ENCODE measurements at regions not wholly inside any gene's neighbourhood (a gene's known extent, or its start where the extent isn't known, plus 50 kb on each side); places are given as distances from the start of the nearest gene placed in this dataset.
"Not testable (repeated sequence)": the region's sequence is repeated elsewhere in the genome, so short reads cannot be mapped to it uniquely, and the experiment has no call there.

DNA sequence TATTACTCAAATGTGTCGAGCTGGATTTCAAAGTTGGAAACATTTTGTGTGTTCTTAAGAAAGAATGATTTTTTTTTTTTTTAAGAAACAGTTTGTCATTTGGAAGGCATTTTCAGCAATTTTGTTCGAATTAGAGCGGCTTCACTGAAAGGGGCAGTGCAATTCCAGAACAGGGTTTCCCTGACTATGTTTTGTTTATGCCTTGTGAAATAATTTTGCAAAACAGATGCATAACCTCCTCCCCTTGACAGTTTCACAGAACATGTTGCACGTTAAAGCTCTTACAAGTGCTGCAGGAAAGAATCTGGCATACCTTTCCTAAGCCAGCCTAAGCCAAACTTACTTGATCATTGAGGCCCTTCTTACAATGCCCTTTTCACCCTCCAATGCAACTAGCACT lies 216.0 kb upstream of the SSTR4 start:
- peak; percentile 80 for DNase-seq (ENCODE audit: low read depth)

DNA sequence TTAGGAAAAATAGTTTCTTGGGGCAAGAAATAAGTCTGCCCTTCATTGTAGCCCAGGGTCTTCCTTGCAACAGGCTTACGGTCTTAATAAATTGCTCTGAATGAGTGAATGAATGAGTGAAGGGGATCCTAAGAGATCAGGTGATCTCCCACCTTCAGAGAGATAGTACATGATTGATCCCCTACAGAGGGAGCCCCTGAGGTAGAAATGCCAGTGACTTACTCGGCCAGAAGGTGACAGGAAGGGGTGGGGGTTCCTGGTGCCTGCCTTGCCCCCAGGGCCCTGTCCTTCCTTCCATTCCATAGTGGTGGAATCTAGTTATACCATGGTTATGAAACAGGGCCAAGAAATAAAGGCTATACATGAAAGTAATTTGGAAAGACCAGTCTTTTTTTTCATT lies 215.3 kb upstream of the SSTR4 start:
- no peak for DNase-seq (ENCODE audit: low read depth)

DNA sequence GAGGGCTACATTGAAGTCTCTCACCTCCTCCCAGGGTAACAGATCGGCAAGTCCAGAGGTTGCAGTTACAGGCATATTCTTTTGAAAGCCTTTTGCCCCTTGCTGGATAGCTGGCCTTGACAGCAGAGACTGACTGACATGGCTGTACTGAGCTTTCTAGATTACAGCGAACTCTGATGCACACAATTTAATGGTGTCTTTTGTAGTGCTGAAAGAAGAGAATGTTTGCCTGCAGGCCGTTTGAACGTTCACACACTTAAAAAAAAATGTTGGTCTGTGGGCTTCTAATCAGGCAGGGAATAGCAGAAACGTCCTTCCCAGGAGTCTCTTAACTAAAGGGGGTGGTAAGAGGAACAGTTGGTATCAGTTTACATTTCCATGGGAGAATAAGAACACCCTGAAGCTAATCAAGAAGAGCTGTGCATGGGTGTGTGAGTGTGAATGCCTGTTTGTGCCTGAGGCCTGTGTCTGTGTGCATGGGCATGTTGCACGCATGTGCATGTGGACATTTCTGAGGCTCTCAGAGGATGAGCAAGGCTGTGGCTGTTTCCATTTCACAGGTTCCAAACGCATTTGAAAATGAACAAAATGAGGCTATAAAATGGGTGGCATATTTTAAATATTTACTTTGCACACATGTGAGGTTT lies 213.9 kb upstream of the SSTR4 start:
- DNase-seq (ENCODE audit: low read depth) = peak; percentile 16

DNA sequence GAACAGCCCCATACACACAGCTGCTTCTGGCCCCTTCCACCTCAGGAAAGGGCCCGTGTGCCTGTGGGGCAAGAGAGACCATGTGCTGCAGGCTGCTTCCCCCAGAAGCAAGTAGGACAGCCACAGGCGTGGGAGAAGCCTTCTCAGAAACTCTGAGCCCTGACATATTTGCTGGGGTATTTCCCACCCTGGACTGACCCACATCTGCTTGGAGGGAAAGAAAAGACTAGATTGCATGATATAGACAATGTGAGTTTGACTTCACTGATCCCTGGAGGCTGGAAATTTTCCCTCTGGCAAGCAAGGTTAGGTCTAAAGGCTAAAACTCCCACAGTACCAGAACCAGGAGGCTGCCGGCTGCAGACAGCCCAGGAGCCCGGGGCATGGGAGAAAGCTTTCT lies 213.3 kb upstream of the SSTR4 start:
- DNase-seq (ENCODE audit: low read depth) = no peak

DNA sequence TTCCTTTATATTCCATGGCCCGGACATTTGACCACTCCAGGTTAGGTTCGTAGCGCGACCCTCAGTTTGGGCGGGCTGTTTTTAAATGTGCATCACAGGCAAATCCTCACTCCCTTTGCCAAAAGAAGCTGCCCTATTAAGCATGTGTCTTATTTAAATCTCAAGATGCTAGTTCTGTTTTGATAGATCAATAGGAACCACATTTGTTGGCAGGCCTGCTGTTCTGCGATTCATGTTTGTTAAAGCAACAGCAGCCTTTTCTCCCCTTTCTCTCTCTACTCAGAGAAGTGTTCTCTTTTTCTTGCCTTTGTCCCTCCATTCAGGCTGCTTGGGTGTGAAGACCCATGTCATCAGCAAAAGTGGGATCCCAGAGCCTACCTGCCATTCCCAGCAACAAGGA lies 212.0 kb upstream of the SSTR4 start:
- no peak for DNase-seq (ENCODE audit: low read depth)

DNA sequence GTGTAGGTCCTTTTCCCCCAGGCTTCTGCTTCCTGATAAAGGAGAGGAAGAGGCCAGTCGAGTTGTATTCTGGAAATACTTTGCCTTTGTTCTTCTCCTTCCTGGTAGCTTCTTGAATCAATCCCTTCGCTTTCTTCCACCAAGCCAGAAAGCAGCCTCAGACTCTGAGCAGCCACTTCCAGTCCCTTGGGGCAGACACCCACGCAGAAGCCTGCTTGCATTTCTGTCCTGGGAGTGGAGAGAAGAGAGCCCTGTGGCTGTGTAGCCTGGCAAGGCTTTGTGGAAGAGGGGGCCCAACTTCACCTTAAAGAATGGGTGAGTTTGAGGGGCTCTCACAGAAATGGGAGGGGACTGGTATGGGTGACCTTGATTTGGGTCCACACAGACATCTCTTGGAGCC lies 211.0 kb upstream of the SSTR4 start:
- no peak for DNase-seq (ENCODE audit: low read depth)

DNA sequence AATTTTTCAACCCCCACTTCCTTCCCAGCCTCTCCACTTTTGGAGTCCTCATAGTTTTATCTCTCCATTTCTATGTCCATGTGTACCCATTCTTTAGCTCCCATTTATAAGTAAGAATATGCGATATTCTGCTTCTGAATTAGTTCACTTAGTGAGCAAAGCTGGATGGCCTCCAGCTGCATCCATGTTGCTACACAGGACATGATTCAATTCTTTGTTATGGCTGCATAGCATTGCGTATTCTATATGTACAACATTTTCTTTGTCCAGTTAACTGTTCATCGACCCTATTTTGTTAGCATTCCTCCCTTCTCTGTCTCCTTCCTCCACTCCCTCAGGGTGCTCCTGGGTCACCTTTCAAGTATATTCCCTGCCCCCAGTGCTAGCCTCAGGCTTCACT lies 210.0 kb upstream of the SSTR4 start:
- DNase-seq (ENCODE audit: low read depth) = peak; percentile 59

DNA sequence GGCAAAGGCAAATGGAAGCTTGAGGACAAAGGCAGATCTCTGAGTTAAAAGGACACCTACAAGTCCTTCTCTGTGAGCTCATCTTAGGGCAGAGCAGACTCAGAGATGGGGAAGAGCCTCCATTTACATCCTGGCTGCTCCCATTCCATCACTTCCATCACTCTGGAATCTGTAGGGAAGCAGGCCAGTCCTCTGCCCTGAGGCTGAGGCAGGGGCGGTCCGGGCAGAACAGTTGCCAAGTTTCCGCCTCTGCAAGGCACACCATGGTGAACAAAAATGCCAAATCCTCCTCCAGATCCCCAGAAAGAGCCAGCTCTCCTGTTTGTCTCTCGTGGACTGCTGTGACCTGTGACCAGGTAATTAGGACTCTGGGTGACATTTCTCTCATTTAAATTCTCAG lies 209.6 kb upstream of the SSTR4 start:
- DNase-seq (ENCODE audit: low read depth) = no peak

DNA sequence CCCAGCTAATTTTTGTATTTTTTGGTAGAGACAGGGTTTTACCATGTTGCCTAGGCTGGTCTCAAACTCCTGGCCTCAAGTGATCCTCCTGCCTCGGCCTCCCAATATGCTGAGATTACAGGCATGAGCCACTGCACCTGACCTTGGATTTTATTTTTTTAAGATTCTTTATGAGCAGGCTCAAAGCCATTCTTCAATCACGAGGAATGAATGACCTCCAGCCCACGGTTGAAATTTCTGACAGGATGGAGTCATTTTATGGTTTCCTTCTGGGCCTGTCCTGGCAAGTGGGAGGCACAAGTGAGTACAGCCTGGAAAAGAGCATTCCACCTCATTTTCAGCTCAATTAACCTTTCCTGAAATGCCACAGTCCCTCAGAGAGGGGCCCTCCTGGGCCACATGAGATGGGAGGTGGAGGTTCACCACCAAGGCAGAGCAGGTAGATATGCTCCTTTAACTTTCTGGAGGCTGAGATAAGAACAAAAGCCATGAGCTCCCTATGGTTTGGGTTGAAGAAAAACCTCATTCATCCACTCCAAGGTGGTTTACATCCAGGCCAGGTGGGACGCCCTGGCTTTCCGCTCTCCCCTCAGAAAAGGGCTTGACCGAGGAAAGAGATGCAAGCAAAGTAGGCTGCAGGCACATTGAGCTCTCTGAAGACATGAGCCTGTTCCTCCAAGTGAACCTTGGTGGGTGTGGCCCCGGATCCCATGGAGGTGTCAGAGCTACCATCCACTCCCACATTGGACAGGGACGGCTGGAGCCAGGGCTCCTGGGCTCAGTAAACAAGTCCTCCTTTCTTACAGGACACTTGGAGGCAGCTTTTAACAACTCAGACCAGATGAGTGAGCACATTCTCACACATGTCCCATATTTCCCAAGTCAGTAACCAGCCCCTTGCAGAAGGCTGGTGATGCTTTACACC lies 208.5 kb upstream of the SSTR4 start:
- DNase-seq (ENCODE audit: low read depth) = no peak

DNA sequence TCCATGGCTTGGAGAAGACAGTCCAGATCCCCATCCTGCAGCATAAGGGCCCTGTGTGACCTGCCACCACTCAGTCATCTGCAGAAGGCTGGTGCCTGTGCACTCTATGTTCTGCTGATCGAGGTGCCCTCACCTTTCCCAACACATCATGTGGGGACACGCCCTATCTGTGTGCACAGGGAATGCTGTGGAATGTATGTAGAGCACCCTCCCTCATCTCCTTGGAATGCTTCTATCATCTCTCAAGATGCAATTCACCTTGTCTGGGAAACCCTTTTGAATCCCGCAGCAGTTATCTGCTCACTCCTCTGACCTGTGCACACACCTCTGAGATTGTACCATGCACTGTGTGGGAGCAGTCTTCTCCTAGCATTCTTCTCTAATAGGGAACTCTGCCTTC lies 207.2 kb upstream of the SSTR4 start:
- DNase-seq (ENCODE audit: low read depth) = no peak

DNA sequence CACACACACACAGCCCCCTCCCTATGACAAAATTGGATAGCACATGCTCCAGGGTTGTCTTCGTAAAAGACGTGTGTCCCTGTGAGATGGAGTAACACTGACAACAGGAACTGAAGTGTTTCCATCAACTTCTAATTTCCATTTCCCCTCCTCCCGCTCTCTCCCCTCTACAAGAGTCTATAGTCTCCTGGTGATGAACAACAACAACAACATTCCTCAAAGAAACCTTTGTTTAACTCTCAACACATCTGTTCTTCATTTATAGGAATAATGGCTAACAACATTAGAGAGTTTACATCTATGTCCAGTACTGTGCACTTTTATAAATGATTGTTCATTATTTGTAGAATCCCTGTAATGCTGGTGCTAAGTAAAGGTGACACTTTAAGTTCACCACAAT lies 205.8 kb upstream of the SSTR4 start:
- no peak for DNase-seq (ENCODE audit: low read depth)

DNA sequence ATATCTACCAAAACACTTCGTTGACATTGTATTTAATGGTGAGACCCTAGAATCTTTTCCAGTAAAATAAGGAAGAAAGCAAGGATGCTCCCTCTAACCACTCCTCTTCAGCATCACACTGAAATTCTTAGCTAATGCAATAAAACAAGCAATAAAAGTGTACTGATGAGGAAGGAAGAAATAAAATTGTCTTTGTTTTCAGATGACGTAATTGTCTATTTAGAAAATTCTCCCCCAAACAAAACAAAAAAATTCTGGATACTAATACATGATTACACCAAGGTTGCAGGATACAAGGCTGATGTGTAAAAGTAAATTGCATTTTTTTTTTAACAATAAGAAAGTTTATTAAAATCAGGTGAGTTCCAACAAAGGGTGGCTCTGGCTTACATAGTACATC lies 205.0 kb upstream of the SSTR4 start:
- no peak for DNase-seq (ENCODE audit: low read depth)

DNA sequence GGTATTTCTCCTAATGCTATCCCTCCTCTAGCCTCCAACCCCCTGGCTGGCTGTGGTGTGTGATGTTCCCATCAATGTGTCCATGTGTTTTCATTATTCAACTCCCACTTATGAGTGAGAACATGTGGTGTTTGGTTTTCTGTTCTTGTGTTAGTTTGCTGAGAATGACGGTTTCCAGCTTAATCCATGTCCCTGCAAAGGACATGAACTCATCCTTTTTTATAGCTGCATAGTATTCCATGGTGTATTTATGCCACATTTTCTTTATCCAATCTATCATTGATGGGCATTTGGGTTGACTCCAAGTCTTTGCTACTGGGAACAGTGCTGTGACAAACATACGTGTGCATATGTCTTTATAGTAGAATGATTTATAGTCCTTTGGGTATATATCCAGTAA lies 204.4 kb upstream of the SSTR4 start:
- not testable (repeated sequence) for DNase-seq (ENCODE audit: low read depth)

DNA sequence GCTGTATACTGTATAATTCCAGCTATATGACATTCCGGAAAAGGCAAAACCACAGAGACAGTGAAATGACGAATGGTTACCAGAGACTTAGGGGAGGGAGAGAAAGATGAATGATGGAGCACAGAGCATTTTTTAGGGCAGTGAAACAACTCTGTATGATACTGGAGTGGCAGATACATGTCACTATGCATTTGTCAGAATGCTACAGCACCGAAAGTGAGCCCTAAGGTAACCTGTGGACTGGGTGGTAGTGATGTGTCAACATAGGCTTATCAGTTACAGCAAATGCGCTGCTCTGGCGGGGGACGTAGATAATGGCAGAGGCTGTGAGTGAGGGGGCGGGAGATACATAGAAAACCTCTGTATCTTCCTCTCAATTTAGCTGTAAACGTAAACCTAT lies 201.3 kb upstream of the SSTR4 start:
- peak; percentile 51 for DNase-seq (ENCODE audit: low read depth)

DNA sequence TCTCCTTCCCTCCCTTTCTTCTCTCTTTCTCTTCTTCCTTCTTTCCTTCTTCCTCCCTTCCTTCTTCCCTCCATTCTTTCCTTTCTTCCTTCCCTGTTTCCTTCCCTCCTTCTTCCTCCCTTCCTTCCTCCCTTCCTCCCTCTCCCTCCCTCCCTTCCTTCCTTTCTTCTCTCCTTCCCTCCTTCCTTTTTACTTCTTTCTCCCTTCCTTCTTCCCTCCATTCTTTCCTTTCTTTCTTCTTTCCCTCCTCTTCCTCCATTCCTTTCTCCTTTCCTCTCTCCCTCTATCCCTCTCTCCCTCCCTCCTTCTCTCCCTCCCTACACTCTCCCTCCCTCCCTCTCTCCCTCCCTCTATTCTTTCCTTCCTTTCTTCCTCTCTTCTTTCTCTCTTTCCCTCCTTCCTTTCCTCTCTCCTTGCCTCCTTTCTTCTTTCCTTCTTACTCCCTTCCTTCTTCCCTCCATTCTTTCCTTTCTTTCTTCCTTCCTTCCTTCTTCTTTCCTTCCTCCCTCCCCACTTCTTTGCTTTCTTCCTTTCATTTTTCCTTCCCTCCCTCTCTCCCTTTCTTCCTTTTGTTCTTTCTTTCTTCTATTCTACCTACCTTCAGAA lies 200.4 kb upstream of the SSTR4 start:
- no peak for DNase-seq (ENCODE audit: low read depth)

DNA sequence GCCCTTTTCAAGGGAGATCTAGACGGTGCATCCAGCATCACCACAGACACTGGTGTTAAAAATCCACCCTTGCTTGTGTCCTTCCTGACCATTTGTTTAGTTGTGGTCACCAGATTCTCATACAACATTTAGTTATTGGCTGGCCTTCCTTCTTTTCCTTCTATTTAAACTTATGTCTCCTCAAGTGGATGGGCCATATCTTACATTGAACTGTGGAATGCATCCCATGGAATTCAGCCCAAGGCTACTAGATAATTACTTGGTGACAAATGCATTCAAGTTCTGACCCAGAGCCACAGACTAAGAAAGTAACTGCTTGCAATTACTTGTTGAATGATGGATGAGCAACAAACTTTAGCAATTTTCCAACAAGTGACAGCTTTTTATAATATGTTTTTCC lies 198.9 kb upstream of the SSTR4 start:
- DNase-seq (ENCODE audit: low read depth) = peak; percentile 41

DNA sequence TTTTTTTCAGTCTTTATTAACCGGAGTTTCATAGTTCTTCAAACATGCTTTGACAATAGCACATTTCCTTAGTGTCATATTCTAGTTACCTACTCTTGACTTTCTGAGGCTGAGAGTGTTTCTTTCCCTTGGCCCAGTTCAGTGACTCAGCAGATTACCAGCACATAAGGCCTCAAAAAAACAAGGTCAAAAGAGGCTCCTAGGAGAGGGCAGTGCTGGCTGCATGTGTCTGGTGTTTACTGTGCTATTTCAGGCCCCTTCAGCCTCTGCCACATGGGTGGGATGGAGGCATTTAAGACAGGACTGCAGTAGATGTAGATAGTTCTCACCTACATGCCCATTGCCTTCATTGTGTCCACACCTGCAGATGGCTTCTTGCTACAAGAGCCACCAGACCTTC lies 198.2 kb upstream of the SSTR4 start:
- DNase-seq (ENCODE audit: low read depth) = peak; percentile 84

DNA sequence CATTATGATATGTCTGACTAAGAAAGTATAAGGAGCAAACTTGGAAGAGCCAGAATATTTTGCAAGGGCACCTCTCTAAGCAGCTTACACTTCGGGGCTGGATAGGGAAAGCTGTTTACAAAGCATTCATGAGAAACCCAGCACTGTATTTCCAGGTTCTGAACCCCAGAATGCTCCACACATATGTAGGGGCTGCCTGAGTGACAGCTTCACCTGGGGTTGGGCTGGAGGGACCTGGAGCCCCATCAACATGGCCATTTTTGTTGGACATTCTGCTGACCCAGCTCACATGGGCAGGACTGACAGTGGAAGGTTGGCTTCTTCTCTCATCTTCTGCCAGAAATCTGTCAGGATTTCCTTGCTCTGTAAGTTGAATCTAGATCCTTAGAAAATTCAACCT lies 197.1 kb upstream of the SSTR4 start:
- DNase-seq (ENCODE audit: low read depth) = no peak

DNA sequence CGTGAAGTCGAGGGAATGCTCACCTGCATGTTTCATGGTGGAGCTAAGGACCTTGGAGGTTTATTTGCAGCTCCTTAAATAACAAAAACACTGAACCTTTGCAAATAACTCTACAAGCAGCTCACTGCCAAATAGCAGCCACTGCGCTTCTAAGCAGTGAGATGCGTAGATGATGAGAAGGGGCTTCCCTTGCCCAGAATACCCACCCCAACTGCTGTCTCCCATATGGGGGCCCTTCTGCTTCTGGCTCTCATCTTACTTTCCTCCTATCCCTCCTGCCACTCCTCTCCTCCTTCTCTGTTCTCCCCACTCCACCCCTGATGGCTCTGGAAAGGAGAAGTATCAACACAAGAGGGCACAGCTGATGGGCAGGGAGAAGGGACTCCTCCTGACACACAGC lies 193.3 kb upstream of the SSTR4 start:
- DNase-seq (ENCODE audit: low read depth) = no peak

DNA sequence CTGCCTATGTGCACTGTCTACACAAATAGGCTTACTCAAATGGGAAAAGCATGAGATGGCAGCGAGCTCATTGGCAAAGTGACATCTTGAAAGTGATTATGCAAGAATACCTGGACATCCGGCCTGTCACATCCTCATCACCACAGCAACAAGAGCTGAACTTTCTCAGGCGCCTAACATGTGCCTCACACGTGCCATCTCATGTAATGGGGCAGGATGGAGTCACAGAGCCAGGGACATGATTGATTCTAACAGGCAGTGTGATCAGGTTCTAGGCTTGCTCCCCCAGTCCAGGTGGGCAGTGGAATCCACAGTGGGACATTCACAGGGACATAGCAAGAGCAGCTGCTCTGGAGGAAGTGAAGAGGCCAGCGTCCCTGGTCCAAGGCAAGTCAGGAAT lies 192.3 kb upstream of the SSTR4 start:
- no peak for DNase-seq (ENCODE audit: low read depth)

DNA sequence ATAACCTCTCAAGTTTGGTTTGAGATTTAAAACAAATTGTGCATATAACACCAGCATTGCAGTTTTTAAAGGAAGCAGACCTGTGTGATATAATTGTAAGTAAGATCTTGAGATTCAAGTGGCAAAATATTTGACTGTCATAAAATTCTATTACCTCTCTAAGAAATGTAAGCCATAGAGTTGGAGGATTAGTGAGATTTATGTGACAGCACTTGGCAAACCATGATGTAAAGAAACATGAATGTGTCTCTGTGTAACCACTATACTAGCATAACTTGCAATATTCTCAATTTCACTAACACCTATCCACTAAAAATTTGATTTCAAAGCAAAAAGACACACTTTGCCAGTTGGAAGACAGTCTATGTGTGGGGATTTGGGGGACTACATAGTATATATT lies 190.2 kb upstream of the SSTR4 start:
- DNase-seq (ENCODE audit: low read depth) = no peak

DNA sequence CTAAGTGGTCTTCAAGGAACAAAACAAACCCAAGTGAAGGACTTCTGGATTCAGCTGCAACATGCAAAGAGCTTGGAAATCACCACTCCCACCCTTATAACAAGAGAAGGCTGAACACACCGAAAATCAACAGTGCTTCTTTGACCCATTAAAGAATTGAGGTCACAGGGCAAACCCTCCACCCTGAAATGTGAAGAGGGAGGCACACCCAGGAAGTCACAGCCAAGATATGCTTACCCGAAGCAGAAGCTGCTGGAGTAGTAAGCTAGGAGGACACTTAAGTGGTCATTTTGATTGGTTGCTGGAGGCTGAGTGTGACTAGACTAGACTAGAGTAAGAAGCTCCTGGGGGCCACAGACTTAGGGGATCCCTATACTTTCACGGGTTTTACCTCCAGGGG lies 188.2 kb upstream of the SSTR4 start:
- no peak for DNase-seq (ENCODE audit: low read depth)

DNA sequence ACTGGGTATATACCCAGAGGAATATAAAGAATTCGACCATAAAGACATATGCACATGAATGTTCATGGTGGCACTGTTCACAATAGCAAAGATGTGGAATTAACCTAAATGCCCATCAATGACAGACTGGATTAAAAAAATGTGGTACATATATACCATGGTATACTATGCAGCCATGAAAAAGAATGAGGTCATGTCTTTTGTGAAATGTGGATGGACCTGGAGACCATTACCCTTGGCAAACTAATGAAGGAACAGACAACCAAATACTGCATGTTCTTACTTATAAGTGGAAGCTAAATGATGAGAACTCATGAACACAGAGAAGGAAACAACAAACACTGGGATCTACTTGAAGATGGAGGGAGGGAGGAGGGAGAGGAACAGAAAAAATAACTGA lies 186.7 kb upstream of the SSTR4 start:
- no peak for DNase-seq (ENCODE audit: low read depth)

Data from amniotic epithelial cell (primary cell).